Endothelial cell of umbilical vein (primary cell): ENCODE measurements at regions not wholly inside any gene's neighbourhood (a gene's known extent, or its start where the extent isn't known, plus 50 kb on each side); places are given as distances from the start of the nearest gene placed in this dataset.

Experiments used
- CTCF ChIP-seq, 2 donors: IDR thresholded peaks; 1 replicate in 1 of 2; 2 replicates in 1 of 2; pipeline ENCODE4 v1.5.1; 2011; ENCODE audit warnings: low read length in 2 of 2, mild to moderate bottlenecking in 2 of 2, moderate library complexity in 2 of 2, control low read depth in 1 of 2, inconsistent platforms in 1 of 2, low read depth in 1 of 2; ENCODE audit not compliant: insufficient read depth in 1 of 2; ENCODE audit errors: extremely low read depth in 1 of 2
- MYC ChIP-seq: IDR thresholded peaks from one replicate; pipeline ENCODE4 v1.6.1; 2011; ENCODE audit warnings: mild to moderate bottlenecking, low read depth, low read length

- no peak for TF ChIP-seq MYC
- no peak for TF ChIP-seq CTCF (IDR thresholded peaks at IDR 0.05; ENCODE audit: extremely low read depth in 1 of 2, insufficient read depth in 1 of 2, low read depth in 1 of 2, low read length in 2 of 2)
Observed at GRCh38 chr4:151532001-151532708, 123.2 kb downstream of the FHIP1A start.
